OCI-LY1 (cell line): ENCODE measurements at regions not wholly inside any gene's neighbourhood (a gene's known extent, or its start where the extent isn't known, plus 50 kb on each side); places are given as distances from the start of the nearest gene placed in this dataset.

Experiments used
- EZH2 ChIP-seq: fragments of 200-600 bp; sonication (generic), shearing (Covaris generic); IDR thresholded peaks from 2 replicates; pipeline ENCODE4 v1.8.0; 2017; ENCODE audit warnings: borderline replicate concordance, mixed run types, mild to moderate bottlenecking, antibody characterized with exemption, low read length, moderate library complexity, mixed read lengths
- TF ChIP-seq, protein P1 (sequence below): fragments of 200-600 bp; sonication (generic), shearing (Covaris generic); IDR thresholded peaks from 2 replicates; pipeline ENCODE4 v1.5.1; 2017; ENCODE audit warnings: mild to moderate bottlenecking, antibody characterized with exemption, low read length, moderate library complexity, mixed read lengths

DNA sequence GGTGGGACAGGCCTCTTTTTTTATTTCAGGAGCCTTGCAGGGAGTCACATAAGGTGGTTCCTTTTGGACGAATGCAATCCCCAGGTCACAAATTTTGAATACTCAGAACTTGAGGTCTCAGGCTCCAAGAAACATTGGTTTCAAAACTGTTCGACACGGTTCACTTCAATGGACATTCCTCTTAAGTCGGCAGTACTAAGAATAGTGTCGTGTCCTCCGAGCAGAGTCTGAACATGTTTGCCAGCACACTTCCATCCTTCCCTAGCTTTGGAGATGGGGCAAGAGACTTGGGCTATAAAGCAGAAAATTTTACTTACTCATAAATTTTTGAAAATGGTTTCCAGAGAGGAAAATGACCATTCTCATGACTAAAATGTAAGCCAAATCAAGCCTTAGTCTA is 265.4 kb downstream of the THBS2 start:
- TF ChIP-seq, protein P1, sequence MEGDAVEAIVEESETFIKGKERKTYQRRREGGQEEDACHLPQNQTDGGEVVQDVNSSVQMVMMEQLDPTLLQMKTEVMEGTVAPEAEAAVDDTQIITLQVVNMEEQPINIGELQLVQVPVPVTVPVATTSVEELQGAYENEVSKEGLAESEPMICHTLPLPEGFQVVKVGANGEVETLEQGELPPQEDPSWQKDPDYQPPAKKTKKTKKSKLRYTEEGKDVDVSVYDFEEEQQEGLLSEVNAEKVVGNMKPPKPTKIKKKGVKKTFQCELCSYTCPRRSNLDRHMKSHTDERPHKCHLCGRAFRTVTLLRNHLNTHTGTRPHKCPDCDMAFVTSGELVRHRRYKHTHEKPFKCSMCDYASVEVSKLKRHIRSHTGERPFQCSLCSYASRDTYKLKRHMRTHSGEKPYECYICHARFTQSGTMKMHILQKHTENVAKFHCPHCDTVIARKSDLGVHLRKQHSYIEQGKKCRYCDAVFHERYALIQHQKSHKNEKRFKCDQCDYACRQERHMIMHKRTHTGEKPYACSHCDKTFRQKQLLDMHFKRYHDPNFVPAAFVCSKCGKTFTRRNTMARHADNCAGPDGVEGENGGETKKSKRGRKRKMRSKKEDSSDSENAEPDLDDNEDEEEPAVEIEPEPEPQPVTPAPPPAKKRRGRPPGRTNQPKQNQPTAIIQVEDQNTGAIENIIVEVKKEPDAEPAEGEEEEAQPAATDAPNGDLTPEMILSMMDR, result no peak
- TF ChIP-seq EZH2, result no peak
